Endodermal cell (in vitro differentiated cells): ENCODE measurements at regions not wholly inside any gene's neighbourhood (a gene's known extent, or its start where the extent isn't known, plus 50 kb on each side); places are given as distances from the start of the nearest gene placed in this dataset.

ENCODE experiments used
- DNase-seq: peaks from one replicate; pipeline ENCODE4 v3.0.0-alpha.2; 2017
- H3K27ac ChIP-seq: 2 replicates; pipeline ENCODE4 v1.5.1; 2013; ENCODE audit warnings: mild to moderate bottlenecking, low read depth, low read length, moderate library complexity
- H3K27me3 ChIP-seq: 2 replicates; pipeline ENCODE4 v1.6.1; 2013; ENCODE audit warnings: mild to moderate bottlenecking, low read length, moderate library complexity; ENCODE audit not compliant: insufficient read depth, control insufficient read depth, poor library complexity, severe bottlenecking
- H3K36me3 ChIP-seq: 2 replicates; pipeline ENCODE4 v1.7.0; 2013; ENCODE audit warnings: mild to moderate bottlenecking, low read length, moderate library complexity; ENCODE audit not compliant: control insufficient read depth, insufficient read depth
- H3K4me1 ChIP-seq: one replicate; pipeline ENCODE4 v1.7.0; 2013; ENCODE audit warnings: low read length; ENCODE audit not compliant: control insufficient read depth, insufficient read depth
- H3K4me3 ChIP-seq: 2 replicates; pipeline ENCODE4 v1.5.1; 2013; ENCODE audit warnings: mild to moderate bottlenecking, low read length, moderate library complexity
- H3K9ac ChIP-seq: 2 replicates; pipeline ENCODE4 v1.6.1; 2013; ENCODE audit warnings: mild to moderate bottlenecking, low read length, moderate library complexity; ENCODE audit not compliant: poor library complexity, severe bottlenecking; ENCODE audit errors: extremely low read depth
- H3K9me3 ChIP-seq: 2 replicates; pipeline ENCODE4 v1.6.1; 2013; ENCODE audit warnings: mild to moderate bottlenecking, low read length, moderate library complexity; ENCODE audit not compliant: control insufficient read depth
- H3K27ac Mint-ChIP-seq: 2 replicates; pipeline ENCODE4 v1.8.0; 2020; ENCODE audit warnings: mixed read lengths
- H3K27me3 Mint-ChIP-seq: 2 replicates; pipeline ENCODE4 v1.8.0; 2021; ENCODE audit warnings: mild to moderate bottlenecking, mixed read lengths; ENCODE audit not compliant: insufficient read depth
- H3K36me3 Mint-ChIP-seq: 2 replicates; pipeline ENCODE4 v1.8.0; 2020; ENCODE audit warnings: low read depth, mixed read lengths
- H3K4me1 Mint-ChIP-seq: 2 replicates; pipeline ENCODE4 v1.8.0; 2020; ENCODE audit warnings: mixed read lengths
- H3K4me3 Mint-ChIP-seq: 2 replicates; pipeline ENCODE4 v1.8.0; 2020; ENCODE audit warnings: mild to moderate bottlenecking, moderate library complexity, mixed read lengths
- H3K9me3 Mint-ChIP-seq: 2 replicates; pipeline ENCODE4 v1.8.0; 2020; ENCODE audit warnings: mild to moderate bottlenecking, mixed read lengths
- CTCF ChIP-seq: fragments of 200-600 bp; sonication (generic); conservative IDR thresholded peaks from 2 replicates; pipeline ENCODE4 v1.5.0; 2021; ENCODE audit warnings: antibody characterized with exemption, mild to moderate bottlenecking
- WGBS, 2 experiments: methylation state at CpG; one replicate each; pipeline versions ENCODE4 v1.1.5 to v1.1.7; 2013; ENCODE audit warnings: missing lambda C conversion rate in 2 of 2, mixed read lengths in 1 of 2; ENCODE audit not compliant: insufficient coverage in 1 of 2, insufficient read length in 1 of 2; 5-methylcytosine and 5-hydroxymethylcytosine counted together

GRCh38 chrX:110920991-110921390 is 125.4 kb upstream of the CHRDL1 start:
- H3K36me3 ChIP-seq, result no peaks in the 10 kb centered on the region
- H3K9ac ChIP-seq, result no peak overlapping the region
- H3K9me3 ChIP-seq, result no peaks in the 10 kb centered on the region
- no peak overlapping the region for H3K4me3 ChIP-seq
- Mint-ChIP-seq H3K9me3 (no peaks in the 10 kb centered on the region), H3K4me3 (no peak overlapping the region), H3K4me1 (no peaks in the 10 kb centered on the region), H3K36me3 (no peaks in the 10 kb centered on the region), H3K27ac (no peak overlapping the region), H3K27me3 (no peaks in the 10 kb centered on the region)
- no peaks in the 10 kb centered on the region for H3K27me3 ChIP-seq
- WGBS, 2 experiments, result 92 to 100% methylated on average over 2 to 3 of the region's 3 CpGs
- no peak for TF ChIP-seq CTCF
- H3K4me1 ChIP-seq, result no peaks in the 10 kb centered on the region
- DNase-seq, result no peak
- H3K27ac ChIP-seq, result no peak overlapping the region

GRCh38 chrX:110915570-110915969 is 120.0 kb upstream of the CHRDL1 start:
- H3K4me1 ChIP-seq, result no peaks in the 10 kb centered on the region
- TF ChIP-seq CTCF, result no peak
- Mint-ChIP-seq H3K36me3 (no peaks in the 10 kb centered on the region), H3K27me3 (peaks cover 10% of the 10 kb centered on the region), H3K9me3 (no peaks in the 10 kb centered on the region), H3K4me3 (no peak overlapping the region), H3K27ac (no peak overlapping the region), H3K4me1 (no peaks in the 10 kb centered on the region)
- H3K4me3 ChIP-seq, result no peak overlapping the region
- no peak overlapping the region for H3K9ac ChIP-seq
- no peak overlapping the region for H3K27ac ChIP-seq
- no peaks in the 10 kb centered on the region for H3K36me3 ChIP-seq
- no peaks in the 10 kb centered on the region for H3K9me3 ChIP-seq
- no peak for DNase-seq
- H3K27me3 ChIP-seq, result no peaks in the 10 kb centered on the region

DNA sequence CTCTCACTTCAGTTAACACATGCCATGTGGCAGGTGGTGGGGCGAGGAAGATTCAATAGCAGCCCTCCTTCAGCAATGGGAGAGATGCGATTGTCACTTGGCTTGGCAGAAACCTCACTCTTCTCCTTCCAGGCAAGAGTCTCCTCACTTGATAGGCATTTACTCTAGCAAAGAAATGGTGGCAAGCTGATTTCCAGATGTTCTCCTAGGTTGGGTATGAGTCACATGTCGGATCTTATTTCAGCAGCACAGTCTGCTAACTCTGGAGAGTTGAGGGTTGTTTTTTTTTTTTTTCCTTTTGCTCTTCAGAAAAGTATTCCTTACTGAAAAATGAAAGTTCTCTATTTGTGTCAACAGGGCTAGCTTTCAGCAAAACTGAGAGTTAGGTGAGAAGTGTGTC is 119.5 kb upstream of the CHRDL1 start:
- WGBS, 2 experiments, result 90% methylated on average over 2 of the region's 3 CpGs; no CpG with 5 or more reads in 1 of the 2 experiments
- Mint-ChIP-seq H3K27me3 (peaks cover 14% of the 10 kb centered on the region), H3K4me1 (no peaks in the 10 kb centered on the region), H3K36me3 (no peaks in the 10 kb centered on the region), H3K27ac (no peak overlapping the region), H3K9me3 (no peaks in the 10 kb centered on the region), H3K4me3 (no peak overlapping the region)
- no peak overlapping the region for H3K9ac ChIP-seq
- H3K4me1 ChIP-seq, result no peaks in the 10 kb centered on the region
- no peak overlapping the region for H3K4me3 ChIP-seq
- no peak overlapping the region for H3K27ac ChIP-seq
- no peaks in the 10 kb centered on the region for H3K9me3 ChIP-seq
- H3K36me3 ChIP-seq, result no peaks in the 10 kb centered on the region
- no peak for DNase-seq
- H3K27me3 ChIP-seq, result no peaks in the 10 kb centered on the region
- no peak for TF ChIP-seq CTCF
